NCI-H2029 (cell line): ENCODE measurements at regions not wholly inside any gene's neighbourhood (a gene's known extent, or its start where the extent isn't known, plus 50 kb on each side); places are given as distances from the start of the nearest gene placed in this dataset.
"Not testable (repeated sequence)": the region's sequence is repeated elsewhere in the genome, so short reads cannot be mapped to it uniquely, and the experiment has no call there.

Source experiments
- DNase-seq: peaks from one replicate; lab custom pipeline; 2025; lab: John Stamatoyannopoulos, UW

DNA sequence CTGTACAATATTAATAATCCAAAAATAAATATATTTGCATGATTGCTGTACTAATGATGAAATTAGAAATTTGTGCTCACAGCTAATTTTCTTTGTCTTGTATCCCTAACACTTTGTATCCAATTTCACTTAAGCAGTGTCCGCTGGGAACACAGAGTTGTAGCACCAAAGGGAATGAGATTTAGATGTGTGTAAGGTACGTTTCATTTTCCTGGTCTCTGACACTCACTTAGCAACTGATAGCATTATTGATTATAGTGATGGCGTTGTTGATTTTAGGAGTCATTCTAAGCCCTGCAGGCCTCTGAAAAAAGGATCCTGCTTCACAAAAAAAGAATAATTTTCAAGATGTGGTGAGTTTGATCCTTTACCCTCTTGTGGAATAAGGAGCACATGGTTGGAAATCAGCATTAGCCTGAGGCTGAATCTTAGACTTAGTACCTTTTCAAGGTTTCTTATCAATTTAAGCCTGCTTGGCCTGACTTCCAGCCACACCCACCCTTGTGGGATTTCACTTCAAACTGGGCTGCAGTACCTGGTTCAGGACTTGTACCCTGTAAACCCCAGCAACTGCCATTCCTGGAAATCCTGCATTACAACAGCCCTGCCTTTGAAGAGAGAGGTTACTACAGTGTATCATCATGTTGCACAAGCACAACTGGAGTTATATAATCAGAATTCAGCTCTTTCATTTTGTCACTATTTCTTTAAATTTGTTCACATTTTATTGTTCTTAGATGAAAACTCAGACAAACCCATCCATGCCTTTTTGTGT is 116.2 kb downstream of the RND3 start:
- no peak for DNase-seq

DNA sequence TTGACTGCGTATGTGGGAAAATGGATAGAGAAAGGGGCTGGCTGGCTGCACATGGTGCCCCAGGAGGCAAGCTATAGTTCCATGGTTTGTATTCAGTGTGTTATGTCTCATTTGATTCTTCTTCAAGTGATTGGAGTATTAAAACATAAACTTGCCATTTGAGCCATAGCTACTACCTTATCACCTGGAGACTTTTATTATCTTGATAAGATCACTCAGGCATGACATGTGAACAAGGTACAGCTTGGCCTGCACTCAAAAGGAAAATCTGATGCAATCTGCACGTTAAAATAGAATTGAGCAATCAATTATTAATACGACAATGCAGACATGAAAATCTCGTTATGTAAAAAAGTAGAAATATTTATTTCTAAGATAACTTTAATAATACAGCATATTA is 116.9 kb downstream of the RND3 start:
- no peak for DNase-seq

DNA sequence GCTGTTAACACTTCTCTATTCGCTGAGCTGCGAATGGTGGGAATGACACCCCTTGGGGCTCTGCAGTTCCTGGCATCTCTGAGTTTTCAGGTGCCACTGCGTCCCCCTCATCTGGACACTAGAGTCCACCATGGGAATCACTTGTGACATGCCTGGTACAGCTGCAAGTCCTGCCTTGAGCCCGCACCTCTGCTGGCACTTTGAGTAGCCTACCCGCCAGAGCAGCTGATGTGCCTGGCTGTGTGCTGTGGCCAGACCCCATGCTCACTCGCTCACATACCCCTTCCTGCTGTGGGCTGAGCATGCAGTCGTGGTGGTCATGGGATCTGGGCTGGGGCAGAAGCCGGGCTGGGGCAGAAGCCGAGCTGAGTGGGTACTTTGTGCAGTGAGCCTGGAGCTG is 117.6 kb downstream of the RND3 start:
- DNase-seq = no peak

DNA sequence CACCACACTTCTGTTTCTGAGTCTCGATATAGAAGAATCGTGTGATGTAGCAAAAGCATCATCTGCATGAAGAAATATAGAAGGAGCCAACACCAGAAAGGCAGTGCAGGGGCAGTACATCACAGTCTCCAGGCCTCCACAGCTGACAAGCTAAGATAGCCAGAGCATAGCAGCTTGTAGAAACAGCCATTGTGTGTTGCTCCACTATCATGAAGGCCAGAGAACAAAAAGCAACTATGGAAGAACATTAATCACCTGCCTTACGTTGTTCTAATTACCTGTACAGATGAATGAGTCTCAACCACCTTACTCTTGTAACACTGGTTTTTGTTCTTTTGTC is 129.0 kb downstream of the RND3 start:
- DNase-seq = no peak

DNA sequence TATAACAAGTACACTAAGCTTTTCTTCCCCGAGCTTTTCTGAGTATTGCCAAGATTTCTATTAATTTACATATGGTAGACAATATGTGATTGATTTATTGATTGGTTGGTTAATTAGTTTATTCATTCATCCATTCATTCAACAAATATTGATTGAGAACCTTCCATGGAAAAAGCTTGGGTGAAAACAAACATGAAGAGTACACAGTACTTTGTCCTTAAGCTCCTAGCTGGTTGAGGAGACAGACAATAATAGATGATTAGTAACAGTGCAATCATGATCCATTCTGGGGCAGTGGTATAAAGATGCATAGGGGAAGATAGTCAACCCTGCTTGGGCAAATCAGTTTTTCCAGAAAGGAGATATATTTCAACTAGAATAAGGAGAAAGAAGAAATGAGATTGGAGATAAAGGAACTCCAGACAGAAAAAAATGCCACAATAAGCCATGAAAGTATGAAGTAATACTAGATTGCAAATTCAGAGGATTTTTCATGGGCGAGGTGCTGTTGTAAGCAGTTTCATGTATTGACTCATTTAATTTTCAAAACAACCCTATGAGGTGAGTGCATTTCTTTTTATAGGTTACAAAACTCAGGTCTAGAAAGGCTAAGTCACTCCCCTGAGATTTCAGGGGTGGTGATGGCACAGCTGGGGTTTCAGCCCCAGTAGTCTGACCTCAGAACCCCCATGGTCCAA is 129.5 kb downstream of the RND3 start:
- no peak for DNase-seq

DNA sequence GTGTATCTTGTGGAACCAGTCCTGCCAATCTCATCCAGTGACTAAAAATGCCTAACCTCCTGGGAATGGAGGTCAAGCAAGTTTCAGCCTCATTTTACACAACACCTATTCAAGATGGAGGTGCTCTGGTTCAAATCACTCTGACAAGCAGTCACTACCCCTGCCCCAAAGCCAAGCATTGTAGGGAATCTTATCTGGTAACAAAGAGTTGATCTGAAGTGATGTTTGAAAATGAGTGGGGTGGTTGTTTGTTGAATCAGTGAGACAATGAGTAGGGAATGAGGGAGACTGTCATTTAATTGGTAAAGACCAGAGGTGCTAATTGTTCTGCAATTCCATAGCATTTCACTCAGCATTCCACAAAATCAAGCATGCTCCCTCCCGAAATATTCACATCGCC is 132.0 kb downstream of the RND3 start:
- DNase-seq = no peak

DNA sequence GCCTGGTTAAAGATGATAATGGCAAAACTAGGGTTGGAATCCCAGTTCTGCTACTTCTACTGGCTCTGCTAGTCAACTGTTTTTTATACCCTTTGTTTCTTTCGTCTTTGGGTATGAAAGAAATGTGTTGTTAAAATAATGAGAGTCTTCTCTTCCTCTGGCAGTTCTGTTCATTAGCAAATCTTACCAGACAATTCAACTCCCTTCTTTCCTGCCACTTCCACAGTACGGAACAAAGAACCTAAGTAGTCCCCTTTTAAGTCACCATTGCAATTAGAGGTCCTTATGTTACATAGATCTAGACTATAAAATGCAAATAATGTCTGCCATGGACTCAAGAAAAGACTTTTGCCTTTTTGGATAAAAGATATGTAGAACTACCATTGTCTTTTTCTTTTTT is 134.1 kb downstream of the RND3 start:
- no peak for DNase-seq

DNA sequence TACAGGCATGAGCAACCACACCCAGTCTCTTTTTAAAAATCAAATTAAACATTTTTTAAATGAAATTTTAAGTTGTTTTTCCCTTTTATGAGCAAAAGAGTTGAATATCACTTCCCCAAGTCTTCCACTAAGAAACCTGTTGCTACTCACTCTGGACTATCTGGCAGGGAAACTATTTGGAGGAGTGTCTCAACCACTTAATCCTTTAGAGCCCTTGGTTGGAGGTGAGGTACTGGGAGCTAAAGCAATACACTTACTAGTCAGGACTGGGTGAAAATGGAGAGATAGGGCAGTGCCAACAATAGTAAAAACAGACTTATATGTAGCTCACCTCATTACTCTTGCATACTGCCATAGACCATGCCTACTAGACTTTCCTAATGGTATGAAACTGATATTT is 135.5 kb downstream of the RND3 start:
- no peak for DNase-seq

DNA sequence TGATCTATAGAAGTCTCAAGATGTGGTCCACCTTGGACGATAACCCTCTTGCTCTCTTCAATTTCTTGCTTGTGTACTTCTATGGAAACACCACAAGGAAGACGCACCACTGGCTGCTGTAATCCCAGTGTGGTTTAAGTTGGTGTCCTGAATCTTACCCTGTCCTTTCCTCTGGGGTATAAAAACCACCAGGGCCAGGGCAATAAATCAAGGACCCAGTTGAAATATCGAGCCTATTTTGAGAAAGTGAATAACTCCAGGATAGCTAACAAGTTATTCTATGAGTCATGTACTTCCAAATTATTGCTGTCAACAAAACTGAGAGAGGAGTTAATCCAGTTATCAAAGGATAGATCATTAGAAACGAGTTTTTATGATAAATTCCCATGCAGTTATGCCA is 137.0 kb downstream of the RND3 start:
- no peak for DNase-seq

DNA sequence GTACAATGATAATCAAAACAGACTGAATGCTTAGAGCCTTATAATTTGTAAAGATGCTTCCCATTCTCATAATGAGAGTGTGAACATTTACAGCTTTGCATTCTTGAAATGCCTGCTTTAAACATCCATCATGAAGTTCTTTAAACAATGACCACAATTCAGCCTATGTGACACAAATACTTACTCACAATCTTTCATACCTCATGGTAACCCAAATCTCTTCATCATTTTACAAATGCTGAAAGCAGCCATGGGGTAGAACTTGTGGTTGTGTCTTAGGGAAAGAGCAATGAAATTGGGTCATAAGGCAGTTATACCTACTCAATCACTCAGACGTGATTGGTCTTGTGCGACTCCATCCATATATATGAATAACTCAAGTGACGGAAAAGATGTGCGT is 140.7 kb downstream of the RND3 start:
- DNase-seq = no peak

DNA sequence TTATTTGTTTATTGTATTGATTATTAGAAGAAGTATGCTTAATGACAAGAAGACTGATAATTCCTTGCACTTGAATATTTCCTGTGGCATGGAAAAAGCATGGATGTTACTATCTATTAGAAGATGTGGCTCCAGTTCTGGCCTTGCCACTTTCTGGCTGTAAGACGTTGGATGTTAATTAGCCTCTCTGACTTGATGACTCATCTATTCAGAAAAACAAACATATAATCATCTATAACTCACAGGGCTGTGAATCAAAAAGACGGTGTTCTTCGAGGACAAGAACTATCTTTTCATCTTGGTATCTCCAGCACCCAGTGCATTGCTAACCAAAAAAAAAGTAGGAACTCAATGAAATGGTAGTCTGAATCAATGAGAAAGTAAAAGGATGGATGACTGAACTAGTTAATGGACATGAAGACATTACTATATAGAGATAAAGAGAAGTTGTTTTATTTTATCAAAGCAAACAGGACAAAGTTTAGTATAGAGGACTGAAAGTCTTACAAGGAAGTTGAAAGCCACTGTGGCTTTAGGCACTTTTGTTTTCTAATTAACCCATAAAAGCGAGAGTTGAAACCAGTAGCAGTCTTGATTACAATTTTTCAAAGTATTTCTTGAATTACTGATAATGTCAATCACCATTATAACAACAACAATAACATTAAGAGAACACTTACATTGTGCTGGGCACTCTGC is 145.3 kb downstream of the RND3 start:
- DNase-seq = no peak

DNA sequence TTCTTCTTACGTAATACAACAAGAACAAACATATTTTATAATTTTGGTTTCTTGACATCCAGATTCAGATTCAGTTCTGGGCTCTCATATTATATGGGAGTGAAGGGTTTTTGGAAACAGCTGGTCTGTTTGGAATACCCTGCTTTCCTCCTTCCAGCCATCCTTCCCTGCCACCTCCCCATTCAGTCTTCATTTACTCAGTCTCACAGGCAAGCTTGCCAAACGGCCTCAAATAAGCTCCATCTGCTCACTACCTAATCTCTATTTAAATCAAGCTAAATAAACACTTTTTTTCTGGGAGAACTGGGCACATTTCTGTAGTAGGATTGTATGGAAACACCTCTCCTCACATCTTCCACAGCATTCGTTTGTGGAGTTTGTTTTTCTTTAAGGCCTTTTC is 147.5 kb downstream of the RND3 start:
- no peak for DNase-seq

DNA sequence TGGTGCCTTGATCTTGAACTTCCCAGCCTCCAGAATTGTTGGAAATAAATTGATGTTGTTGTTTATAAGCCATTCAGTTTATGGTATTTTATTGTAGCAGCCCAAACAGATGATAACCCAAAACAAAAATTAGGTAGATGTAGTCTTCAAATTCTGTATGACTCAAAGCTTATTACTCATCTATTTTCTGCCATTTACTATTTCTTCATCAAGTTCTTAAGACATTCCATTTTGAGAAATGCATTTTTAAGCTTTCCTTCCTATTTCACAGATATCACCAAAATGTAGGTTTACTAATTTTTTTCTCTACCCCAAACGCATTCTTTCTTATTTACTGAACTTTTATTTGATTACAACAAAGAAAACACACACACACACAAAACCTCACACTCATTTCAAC is 148.2 kb downstream of the RND3 start:
- DNase-seq = no peak

DNA sequence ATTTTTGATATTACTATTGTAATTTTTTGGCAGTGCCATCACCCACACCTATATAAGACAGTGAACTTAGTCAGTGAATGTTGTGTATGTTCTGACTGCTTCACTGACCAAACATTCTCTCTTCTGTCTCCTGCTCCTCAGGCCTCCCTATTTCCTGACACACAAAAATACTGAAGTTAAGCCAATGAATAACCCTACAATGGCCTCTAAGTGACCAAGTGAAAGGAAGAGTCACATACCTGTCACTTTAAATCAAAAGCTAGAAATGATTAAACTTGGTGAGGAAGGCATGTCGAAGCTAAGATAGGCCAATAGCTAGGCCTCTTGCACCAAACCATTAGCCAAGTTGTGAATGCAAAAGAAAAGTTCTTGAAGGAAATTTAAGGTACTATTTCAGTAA is 151.9 kb downstream of the RND3 start:
- DNase-seq = no peak

DNA sequence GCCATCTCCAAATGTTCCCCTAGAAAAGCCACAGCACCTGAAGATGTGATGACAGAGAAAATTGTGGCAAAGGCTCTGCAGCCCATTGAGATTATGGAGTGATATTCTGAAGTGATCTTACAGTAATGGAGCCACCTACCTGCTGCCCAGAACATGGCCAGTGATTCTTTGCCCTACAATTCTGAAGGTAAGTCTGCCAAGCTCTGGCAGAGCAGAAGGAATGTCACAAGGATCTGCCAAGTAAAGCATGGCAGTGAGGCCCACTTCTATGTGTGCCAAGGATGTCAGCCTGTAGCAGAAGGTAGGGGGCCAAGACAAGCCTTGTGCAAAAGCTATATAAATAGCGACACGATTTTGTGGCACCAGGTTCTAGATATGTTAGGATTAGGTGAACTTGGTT is 155.1 kb downstream of the RND3 start:
- no peak for DNase-seq

DNA sequence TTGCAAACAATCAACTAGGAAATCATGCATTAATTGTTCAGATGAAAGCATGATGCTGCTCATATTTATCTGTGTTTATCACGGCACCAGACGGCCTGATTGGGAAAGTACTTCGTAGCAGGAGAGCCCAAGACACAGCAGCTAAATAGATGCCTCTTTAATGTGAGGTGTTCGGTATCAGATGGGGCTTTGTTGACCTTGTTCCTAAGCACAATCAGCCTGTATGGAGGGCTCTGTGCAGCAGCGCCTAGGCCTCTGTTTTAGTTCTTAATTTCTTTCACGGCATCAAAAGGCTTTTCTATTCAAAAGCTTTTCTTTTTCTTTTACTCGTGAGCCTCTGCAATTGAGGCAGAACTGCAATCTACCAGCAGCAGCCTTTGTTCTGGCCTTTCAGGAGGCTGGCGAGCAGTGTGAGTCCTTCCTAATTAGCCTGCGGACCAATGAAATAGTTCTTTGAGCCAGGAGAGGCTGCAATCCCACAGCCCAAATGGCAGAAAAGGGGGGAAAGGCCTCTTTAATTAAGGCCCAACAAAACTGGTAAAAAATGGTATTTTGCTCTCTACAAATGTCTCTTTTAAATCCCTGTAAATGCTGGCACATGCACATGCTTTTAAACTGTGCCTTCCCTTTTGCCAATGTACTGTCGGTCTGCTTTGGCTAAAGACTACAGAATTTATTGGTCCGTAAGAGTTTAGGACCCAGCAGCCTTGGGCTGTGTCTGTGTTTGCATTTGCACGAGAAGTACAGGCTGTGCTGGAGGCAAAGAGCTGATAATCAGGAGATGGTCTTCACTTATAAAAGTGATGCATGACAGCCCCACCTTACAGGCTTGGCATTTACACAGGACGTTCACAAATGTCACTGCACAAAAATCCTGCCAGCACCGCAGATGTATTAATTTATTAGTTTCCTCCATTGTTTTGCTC is 159.6 kb downstream of the RND3 start:
- DNase-seq = no peak

DNA sequence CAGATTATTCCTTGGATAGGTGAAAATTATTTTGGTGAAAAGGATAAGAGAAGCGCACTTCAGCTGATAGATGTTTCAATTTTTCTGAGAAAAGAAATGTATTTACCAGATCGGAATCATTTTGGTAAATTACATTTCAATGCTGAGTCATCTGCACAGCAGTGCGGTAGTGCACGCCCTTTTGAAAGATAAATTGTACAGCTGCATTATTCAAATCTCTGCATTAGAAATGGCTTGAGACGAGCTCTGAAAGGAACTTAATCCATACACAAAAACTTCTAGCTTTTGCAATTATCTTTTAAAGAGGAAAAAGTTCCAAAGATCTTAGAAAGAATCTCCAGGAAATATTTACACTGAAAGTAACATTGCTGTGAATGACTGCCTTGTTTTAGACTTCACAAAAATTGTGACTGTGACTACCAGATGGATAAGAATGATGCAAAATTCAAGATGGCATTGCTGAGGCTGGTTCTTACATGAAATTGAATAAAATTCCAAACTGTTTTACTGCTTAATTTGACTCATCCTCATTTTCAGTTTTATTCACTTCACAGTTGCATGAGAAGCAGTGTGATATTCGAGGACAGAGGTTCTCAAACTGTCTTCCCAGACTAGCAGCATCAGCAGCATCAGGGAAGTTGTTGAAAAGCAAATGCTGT is 161.7 kb downstream of the RND3 start:
- DNase-seq = no peak

DNA sequence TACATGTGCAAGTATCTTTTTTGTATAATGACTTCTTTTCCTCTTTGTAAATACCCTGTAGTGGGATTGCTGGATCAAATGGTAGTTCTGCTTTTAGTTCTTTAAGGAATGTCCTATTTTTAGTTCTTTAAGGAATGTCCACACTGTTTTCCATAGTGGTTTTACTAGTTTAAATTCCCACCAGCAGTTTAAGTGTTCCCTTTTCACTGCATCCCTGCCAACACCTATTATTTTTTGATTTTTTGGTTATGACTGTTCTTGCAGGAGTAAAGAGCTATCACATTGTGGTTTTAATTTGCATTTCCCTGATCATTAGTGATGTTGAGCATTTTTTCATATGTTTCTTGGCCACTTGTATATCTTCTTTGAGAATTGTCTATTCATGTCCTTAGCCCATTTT is 164.4 kb downstream of the RND3 start:
- not testable (repeated sequence) for DNase-seq

DNA sequence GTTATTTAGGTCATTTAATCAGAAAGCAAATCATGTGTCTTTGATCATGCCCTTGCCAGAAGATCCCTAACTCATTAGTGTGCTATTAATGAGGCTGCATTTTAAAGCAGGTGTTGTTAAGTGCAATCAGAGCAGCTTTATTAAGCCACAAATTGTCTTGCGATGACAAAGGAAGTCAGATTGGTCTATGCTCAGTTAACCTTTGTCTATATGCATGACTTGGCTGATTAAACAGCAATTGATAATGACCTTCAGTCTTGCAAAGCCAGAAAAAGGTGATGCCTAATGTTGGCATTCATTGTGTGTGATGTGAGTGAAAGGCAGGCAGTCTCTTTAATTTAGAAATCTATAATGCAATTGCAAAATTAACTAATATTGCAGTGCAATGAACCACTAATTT is 166.9 kb downstream of the RND3 start:
- no peak for DNase-seq

DNA sequence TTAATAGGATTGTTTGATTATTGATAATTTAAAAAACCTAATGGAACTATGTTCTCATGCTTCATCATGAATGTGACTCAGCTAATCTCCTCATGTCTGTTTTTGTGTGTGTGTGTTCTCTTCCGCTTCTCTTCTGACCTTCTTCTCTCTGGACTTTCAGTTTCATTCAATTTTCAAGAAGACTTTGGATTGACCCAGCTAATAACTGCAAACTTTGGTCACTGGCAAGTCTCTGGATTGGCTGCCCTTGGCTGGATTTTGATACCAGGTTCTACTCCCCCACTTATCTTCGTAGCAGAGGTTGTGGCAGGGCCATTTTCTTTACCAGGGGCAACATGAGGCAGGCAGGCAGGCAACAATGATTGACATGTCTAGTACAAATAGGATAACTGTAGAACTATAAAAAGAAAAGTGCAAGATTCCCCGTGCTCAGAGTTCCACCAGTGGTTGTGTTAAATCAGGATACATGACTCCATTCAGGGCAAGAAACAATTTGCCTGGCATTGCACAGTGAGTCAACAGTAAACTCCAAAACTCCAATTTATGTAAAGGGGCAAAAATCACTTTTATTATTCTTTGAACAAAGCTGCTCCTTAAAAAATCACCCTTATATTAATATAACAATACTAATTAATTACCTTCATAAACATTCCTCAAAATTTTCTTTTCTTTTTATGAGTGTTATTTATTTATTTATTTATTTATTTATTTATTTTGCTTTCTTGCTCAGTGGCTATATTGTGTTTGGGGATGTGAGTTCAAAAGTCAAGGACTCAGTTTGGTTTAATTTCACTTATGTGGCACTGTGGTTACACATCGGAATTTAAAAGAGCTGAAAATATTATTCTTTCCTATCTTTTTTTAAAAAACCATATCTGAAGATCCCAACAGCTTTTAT is 167.6 kb downstream of the RND3 start:
- DNase-seq = no peak

DNA sequence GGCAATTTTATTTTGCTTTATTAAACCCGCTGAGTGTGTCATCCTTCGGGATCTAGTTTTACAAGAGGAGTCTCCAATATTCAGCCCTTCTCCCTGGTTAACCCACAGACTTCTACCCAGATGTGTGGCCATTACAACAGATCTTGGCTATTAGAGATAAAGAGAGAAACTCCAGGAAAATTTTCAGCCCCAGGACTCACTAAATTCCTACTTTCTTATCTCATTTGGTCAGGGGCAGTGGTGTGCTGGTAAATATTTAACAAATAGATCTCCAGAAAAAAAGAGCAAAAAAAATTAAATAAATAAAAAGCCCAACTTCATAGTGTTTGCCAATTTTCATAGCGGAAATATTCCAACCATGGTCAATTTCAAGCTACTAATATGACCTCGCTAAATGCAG is 168.4 kb downstream of the RND3 start:
- no peak for DNase-seq
